DMS153 (cell line): ENCODE measurements at regions not wholly inside any gene's neighbourhood (a gene's known extent, or its start where the extent isn't known, plus 50 kb on each side); places are given as distances from the start of the nearest gene placed in this dataset.
A peak's percentile ranks its signal among the peaks of the same experiment; 100 is the strongest.

Experiments used
- DNase-seq: peaks from one replicate; lab custom pipeline; 2025; lab: John Stamatoyannopoulos, UW

DNA sequence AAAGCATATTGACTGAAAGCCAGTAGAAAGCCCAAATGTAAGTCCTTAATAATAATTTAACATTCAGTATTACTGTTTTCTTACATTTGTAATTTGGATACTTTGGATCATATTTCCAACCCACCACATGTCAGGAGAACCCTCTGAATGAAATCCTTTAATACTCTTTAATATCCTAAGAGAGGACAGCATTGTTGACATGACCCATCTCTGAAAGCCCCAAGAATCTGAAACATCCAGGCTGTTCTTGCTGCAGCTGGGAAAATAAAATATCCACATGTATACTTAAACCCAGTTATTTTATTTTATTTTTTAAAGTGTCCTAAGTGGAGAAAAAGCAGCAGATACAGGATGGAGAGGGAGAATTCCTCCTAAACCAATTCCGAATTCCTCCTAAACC lies 130.8 kb upstream of the RIPOR2 start:
- no peak for DNase-seq

DNA sequence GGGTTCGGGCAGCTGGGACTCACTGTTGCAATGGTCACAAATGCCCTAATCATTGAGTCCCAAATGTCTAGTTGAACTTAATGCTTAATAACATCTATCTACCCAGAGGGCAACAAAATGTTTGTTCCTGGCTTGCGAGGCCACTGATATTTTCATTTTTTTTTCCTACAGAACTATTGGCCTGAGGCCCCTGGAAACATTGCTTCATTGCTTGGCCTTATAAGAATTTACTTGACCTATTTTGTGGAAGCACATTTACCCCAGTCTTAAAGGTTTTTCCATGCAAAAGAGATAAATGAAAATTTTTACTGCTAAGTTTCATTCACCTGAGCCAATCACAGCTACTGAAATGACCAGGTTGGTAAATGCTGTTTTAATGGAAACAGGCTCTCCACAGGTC lies 133.1 kb upstream of the RIPOR2 start:
- DNase-seq: no peak

DNA sequence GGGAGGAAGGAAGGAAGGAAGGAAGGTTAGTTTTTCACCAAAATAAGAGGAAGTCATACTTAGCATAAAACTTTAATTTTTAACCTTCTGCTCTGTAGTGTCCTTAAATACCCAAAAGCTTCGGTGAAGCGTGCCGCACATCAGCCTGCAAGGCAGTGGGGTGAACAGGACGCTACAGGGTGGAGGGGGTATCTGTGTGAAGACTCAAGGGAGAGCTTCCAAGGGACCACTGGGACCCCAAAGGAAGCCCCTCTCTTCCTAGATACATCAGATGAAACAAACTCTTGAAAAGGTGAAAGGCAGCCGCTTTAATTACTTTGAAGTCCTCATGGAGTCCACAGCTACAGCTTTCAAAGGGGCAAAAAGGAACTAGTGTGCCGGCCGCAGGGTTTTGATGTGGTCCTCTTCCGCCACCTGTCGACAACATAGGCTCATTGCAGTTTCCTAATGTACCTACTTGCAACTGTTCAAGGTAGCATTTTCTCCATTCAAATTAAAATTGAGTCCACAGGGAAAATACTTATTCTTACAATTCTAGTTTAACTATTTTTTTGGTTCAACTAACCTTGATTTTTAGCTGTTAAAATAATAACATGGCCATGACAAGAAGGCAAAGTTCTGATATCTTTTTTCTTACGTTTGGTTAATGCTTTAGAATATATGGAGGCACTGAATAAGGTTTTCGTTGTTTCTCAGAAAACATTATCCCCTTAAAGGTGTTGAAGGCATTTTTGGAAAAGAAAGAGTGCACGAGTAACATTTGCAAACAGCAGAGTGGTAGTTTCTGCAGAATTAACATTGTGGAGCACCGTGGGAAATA lies 135.0 kb upstream of the RIPOR2 start:
- DNase-seq: peak; percentile 66

DNA sequence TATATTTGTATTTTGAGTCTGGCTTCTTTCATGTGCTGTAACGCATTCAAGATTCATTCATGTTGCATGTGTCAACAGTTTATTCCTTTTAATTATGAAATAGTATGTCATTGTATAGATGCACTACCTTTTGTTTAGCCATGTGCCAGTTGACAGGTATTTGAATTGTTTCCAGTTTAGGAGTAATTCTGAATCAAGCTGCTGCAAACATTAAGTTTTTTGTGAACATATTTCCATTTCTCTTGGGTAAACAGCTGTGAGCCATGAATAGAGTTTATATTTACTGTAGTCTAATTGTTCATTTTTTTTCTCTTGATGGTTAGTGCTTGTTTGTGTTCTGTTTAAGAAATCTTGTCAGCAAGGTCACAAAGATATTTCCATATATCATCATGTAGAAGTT lies 142.4 kb upstream of the RIPOR2 start:
- no peak for DNase-seq

DNA sequence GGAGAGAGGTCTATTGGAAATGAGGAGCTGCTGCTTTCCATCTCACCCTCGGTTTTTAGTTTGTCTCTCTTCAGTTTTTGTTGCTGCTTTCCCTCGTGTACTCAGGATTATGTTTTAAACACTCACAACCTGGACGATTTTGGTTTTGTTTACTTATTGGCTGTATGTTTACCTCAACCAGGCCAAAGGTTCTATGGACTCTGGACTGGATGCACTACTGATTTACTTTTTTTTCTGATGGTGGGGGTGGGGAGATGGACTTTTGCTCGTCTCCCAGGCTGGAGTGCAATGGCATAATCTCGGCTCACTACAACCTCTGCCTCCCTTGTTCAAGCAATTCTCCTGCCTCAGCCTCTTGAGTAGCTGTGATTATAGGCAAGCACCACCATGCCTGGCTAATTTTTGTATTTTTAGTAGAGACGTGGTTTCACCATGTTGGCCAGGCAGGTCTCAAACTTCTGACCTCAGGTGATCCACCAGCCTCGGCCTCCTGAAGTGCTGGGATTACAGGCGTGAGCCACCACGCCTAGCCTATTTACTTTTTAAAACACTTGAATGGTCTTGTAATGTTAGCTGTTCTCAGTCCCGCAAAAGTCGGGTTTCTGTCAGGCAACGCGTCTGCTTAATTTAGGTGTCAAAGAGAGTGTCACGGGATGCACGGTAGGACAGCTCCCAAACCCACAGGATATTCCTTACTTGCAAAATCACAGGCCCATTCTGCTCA lies 148.2 kb upstream of the RIPOR2 start:
- no peak for DNase-seq

DNA sequence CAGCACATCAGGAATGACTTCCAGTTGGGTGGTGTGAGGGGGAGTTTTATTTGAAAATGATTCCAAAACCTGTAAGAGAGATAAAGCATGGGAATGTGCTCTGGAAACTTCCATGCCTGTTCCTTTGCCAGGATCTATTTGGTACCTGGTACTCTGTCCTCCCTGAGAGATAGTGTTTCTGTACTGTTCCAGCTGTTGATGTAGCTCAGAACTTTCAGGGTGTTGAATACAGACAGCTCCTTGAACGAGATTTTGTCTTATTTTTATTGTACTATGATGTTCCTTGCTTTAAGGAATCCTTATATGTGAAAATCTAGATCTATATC lies 148.7 kb upstream of the RIPOR2 start:
- DNase-seq: no peak

GRCh38 chr6:25085756-25086155 lies 150.0 kb upstream of the RIPOR2 start:
- no peak for DNase-seq

- no peak for DNase-seq
Measured at GRCh38 chr6:25086500-25087091, 150.8 kb upstream of the RIPOR2 start.

- no peak for DNase-seq
Measured at GRCh38 chr6:25088513-25088912, 152.8 kb upstream of the RIPOR2 start.

- no peak for DNase-seq
Measured at GRCh38 chr6:25089442-25089841, 153.7 kb upstream of the RIPOR2 start.

GRCh38 chr6:25094726-25095125 lies 159.0 kb upstream of the RIPOR2 start:
- no peak for DNase-seq

DNA sequence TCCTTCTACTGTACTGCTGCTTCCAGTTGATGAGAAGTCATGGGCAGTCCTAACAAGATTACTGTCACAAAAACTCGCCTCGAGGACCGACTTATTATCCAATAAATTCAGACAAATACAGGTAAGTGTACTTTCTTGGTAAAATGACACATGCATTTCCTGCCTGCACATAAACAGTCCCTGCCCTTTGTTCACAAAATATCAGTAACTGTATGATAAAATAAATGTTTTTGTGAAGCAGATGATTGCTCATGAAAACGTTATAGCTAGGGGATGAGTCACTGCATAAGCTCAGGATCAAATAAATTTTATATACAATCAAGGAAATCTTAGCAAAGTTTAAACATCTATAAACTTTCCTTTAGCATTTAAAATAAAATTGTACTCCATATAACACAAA lies 164.5 kb upstream of the RIPOR2 start:
- no peak for DNase-seq

- no peak for DNase-seq
Measured at GRCh38 chr6:25103603-25104002, 167.8 kb upstream of the RIPOR2 start.

DNA sequence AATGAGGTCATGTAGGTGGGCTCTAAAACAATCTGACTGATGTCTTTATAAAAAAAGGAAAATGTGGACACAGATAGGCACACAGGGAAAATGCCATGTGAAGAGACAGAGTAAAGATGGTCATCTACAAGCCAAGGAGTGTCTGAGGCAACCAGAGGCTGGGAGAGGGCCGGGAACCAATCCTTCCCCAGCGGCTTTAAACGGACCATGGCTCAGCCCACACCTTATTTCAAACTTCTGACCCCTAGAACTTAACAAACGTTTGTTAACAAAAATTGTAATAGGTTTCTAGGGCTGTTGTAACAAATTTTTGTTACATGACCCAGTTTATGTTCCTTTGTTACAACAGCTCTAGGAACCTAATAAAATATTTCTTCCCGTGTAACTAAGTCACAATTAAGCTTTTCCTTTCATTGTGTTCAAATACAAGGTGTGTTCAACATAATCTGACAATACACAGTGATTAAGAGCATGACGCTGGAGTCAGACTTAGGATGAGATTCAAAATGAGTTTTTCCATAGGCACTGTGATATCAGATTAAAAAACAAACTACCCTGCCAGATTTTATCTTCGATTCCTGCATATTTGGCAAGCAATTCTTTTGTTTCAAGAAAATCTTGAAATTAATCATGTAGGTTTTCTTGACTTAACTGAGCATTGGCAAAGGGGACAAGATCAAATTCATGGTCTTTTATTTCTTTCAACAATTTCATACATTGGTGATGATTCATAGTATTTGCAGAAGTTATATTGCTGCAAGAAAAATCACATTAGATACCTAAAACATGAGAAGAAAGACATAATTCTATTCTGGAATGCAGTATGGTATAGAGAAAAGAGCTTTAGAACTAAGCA lies 169.5 kb upstream of the RIPOR2 start:
- no peak for DNase-seq

GRCh38 chr6:25107218-25107617 lies 171.5 kb upstream of the RIPOR2 start:
- DNase-seq: peak; percentile 32

GRCh38 chr6:25111782-25112181 lies 167.4 kb upstream of the CARMIL1 start:
- DNase-seq: no peak

DNA sequence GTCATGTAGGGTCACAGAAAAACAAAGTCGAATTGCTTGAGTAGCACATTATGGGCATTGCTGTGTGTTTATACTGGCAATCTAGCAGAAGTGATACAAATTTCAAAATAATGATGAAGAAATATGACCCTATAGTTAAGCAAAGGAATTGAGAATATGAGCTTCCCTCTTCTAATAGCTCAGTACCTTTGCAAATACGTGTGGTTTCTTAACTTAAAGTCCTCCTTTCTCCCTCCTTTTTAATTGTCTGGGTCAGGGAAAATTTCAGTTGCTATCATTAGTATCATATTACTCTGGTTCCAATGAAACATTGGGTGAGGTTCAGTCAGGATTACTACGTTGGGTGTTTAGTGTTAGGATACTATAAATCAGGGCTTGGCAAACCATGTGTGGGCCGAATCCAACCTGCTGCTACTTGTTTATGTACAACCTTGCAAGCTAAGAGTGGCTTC lies 166.8 kb upstream of the CARMIL1 start:
- peak; percentile 16 for DNase-seq

- DNase-seq: no peak
Measured at GRCh38 chr6:25113436-25113835, 165.7 kb upstream of the CARMIL1 start.

- DNase-seq: no peak
Measured at GRCh38 chr6:25118038-25118437, 161.1 kb upstream of the CARMIL1 start.

- DNase-seq: no peak
Measured at GRCh38 chr6:25121186-25121585, 158.0 kb upstream of the CARMIL1 start.

- DNase-seq: peak; percentile 8
Measured at GRCh38 chr6:25122001-25122400, 157.2 kb upstream of the CARMIL1 start.

DNA sequence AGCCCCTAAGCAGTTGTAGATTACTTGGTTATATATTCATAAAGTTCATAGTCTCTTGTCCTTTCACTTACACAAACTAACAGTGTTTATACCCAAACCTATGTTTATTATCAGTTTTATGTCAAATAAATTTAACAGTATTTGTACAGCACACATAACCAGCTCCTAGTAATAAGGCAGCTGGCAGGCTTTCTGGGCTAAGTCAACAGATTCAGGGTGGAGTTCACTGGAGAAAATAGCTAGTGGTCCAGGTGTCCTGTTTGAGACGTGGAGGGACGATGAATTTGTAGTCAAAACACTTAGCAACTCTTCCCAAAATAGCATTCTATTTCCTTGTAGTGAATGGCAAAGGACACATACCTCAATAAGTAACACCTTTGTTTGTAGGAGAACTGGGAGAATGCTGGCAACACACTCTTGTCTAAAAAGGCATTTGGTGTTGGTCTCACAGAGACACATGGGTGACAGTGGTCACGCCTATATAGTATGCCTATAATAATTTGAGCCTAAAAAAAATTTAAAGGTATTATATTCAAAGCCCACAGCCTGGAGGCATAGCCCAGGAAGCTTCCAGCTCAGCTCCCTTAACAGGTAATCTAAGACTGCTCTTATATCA lies 156.4 kb upstream of the CARMIL1 start:
- peak; percentile 93 for DNase-seq
